ENCODE measurements at regions not wholly inside any gene's neighbourhood (a gene's known extent, or its start where the extent isn't known, plus 50 kb on each side); places are given as distances from the start of the nearest gene placed in this dataset.
A peak's percentile ranks its signal among the peaks of the same experiment; 100 is the strongest.

- no peak for DNase-seq (ENCODE audit: low spot score)
Measured at GRCh38 chr17:70642059-70642458, 472.7 kb downstream of the KCNJ2 start.

DNA sequence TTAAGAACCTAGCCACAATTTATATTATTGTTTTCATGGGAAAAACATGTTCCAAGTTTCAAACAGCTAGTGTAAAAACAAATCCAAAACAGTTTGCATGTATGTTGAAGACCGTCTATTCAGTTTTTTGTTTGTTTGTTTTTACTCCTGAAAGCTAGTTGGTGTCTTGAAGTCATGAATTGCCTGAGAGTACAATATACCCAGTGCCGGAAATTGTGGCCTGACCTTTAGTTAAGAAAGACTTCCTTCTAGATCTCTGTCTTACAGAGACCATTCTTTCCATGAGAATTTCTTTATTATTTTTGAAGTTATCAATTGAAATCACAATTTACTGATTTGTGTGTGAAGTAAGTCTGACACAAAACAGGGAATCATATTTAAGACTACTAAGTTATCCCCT, 474.8 kb downstream of the KCNJ2 start:
- DNase-seq (ENCODE audit: low spot score): no peak

GRCh38 chr17:70646673-70647072, 477.3 kb downstream of the KCNJ2 start:
- DNase-seq (ENCODE audit: low spot score): no peak

DNA sequence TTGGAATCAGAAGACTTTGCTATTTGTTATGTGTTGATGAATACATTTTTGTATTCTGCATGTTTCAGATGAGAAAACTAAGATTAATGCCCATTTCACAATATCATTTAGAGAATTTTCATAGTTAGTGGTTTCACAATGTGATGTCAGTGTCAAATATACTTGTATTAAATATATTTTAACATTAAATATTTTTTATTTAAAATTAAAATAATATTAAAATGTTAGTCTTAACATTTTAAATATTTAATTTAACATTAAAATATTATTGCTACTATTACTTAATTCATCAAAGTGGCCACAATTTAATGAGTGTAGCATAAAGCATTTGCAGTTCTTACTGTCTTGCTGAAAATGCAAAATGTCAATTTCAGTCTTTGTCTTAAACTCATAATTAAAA, 478.8 kb downstream of the KCNJ2 start:
- DNase-seq (ENCODE audit: low spot score): no peak

GRCh38 chr17:70653850-70654249, 484.5 kb downstream of the KCNJ2 start:
- DNase-seq (ENCODE audit: low spot score): no peak

DNA sequence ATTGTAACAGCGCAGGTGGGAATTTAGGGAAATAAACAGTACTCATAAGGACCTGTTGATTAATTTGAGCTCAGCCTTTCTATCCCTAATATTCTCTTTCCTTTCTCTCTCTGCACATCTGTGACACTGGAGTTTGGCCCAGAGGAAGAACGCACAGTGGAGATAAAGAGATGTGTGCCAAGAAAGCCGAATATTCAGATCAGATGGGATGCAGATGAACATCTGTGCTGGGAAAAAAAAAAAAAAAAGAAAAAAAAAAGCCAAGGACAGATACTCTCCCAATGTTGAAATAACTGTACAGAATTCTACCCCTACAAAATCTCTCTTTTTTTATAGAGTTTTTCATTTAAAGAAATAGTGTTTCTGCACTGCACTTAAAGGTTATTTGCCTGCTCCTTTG, 485.4 kb downstream of the KCNJ2 start:
- DNase-seq (ENCODE audit: low spot score): no peak

DNA sequence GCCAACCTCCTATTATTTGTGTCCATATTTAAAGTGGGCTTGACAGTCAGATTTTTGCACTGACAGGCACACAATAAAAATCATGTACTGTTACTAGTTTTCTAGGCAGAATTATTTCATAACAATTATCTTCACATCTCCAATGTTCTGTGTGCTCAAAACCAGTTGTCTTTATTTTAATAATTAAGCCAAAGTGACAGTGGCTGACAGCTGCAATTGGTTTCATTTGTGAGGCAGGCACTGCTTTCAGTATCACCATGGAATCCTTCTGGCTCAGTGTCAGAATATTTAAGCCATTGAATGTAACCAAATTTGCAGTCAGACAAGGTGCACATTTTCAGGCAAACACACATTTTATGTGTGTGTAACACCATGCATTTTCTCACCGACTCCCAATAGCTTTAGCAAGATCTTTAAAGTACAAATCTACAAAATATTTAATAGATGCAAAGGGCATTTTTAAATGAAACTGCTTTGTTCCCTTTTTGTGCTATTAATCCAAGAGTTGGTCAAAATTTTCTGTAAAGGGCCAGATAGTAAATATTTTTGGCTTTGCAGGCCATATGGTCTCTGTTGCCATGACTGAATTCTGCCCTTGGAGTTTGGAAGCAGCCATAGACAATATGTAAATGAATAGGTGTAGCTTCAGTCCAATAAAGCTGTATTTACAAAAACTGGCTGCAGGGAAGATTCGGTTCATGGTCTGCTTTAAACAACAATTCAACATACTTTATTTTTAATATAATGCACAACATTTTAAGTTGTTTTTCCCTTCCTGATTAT, 486.0 kb downstream of the KCNJ2 start:
- DNase-seq (ENCODE audit: low spot score): no peak

DNA sequence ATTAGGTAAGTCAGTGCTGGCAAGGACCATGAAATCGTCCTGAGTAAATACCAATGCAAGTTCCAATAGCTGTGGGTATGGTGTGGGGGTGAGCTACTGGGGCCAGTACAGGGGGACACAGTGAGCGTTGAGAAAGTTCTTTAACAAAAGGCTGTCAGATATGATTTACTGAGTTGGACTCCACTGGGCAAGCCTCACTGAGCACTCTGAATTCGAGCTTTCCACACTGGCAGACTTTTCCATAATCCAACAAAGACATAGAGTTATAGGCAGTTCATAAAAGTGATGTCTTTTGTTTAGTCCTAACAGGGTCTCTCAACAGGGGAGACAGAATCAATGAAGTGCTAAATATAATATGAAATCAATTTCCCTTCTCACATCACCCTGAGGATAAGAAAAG, 489.0 kb downstream of the KCNJ2 start:
- no peak for DNase-seq (ENCODE audit: low spot score)

DNA sequence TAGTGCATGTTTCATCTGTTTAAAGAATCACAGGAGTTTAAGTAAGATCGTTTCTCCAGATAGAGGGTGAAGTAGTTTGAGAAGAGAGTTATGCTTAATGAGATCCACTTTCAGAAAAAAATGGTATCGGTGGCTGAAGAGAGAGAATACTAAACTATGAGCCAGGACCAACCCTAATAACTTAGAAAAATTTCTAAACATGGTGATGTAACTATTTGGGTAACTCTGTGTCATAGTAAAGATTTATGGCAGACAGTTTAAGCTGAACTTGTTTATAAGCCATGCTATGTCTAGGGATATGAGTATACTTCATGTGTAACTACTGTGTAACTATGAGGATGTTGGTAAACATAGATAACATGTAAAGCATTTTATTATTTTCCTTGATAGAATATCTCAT, 489.5 kb downstream of the KCNJ2 start:
- DNase-seq (ENCODE audit: low spot score): no peak

DNA sequence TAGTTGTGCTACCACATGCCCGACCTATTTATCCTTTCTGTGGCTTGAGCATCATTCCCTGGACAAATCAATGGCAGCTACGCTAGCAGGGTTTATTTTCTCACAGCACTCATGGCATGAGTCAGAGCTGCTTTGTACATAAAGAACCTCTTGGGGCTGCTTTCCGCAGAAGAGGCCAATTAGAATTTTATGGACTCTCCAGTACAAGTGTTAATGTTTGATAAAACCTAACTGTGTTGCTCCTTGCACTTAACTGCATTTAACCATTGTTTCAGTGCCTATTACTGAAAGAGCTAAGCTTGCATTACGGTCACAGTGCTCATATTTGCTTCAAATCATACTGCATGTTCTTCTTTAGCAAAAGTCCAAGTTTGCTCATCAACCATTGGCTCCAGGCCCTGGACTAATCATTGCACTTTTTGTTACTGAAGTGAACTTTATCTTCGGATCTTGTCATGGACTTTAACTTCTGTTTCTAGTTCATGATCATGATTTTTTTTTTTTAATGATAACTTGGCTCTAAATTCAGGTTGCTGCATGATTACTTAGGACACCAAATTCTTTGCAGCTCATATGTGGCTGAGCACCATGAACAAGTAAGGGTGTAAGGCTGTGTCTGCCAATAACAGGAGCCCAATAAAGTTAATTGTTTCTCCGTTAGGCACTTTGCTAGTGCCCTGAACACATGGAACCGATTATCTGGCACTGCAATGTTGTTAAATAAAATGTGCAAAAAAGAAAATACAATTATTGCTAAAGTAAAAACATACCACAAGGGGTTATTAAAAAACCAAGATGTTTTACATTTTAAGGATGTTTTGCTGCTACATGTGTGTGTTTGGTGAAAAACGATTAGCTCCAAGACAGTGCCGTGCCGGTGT, 492.2 kb downstream of the KCNJ2 start:
- DNase-seq (ENCODE audit: low spot score): peak; percentile 37

- DNase-seq (ENCODE audit: low spot score): no peak
Measured at GRCh38 chr17:70668276-70668937, 499.1 kb downstream of the KCNJ2 start.

DNA sequence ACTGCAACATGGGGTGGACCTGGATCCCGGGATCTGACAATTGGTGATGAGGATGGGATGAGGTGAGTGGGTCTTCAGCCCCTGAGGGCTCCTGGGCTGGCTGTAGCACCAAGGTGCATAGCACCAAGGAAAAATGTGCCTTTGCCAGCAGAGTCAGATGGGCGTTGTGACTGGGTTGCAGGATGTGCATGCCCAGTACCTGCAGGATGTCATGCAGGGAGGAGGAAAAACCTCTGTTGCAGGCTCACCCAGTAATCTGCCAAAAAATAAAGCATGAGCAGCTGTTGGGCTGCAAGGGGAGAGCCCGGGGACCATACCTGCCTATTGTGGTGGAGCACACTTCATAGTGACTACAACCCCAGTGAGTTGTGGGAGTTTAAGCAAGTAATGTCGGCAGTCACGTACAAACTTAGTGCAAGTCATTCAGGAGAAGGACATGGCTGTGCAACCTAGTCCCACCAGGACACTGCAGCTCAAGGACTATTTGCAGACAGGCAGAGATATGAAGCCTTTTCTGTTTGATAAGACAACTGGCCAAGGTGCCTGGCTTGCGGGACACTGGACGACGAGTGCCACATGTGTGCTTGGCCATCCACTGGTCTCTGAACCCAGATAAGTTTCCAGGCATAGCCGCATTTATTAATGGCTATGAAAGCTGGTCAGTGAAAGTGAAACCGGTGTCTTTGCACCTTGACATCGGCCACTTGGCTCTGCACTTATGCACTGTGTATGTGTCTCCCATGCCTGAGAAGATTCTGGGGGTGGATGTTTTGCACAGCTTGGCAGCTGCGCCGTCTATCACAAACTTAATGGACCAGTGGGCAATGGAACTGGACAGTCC, 499.8 kb downstream of the KCNJ2 start:
- DNase-seq (ENCODE audit: low spot score): no peak

DNA sequence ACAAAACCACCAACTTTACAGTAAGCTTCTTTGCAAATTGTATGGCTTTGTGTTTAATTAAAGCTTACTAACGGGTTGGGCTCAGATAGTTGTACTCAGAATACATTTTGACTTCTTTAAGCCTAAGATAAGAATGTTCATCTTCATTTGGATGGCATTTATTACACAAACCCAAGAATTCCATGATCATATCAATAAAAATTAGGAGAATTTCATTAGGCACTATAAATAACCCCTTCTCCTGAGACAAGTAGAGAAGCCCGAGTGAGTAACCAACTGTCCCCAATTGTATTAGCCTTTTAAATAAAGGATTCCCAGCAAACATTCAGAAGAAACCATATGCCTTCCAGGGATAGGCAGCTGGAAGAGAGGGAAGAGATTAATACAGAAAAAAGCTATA, 504.7 kb downstream of the KCNJ2 start:
- no peak for DNase-seq (ENCODE audit: low spot score)

DNA sequence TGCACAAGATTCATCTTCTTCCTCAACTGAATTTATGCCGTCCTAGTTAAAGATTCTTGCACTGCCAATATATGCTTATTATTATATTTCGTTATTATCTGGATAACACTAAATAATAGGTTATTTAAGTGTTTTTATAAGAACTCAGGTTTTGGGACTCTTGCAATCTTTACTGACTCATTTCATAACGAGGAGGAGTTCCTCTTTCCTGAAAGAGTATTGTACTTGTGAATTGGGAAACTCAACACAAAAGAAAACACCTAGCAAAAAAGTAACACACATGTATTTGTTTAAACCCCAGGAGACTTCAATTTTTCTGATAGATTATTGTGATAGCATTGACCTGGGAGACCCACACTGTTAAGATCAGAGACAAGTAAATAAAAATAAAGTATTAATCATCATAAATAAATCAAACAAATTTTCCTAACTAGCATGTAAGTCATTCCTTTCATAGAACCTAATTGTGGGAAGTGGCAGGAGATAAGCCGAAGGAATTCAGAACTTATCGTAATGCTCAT, 505.8 kb downstream of the KCNJ2 start:
- no peak for DNase-seq (ENCODE audit: low spot score)

GRCh38 chr17:70677783-70678647, 508.7 kb downstream of the KCNJ2 start:
- no peak for DNase-seq (ENCODE audit: low spot score)

DNA sequence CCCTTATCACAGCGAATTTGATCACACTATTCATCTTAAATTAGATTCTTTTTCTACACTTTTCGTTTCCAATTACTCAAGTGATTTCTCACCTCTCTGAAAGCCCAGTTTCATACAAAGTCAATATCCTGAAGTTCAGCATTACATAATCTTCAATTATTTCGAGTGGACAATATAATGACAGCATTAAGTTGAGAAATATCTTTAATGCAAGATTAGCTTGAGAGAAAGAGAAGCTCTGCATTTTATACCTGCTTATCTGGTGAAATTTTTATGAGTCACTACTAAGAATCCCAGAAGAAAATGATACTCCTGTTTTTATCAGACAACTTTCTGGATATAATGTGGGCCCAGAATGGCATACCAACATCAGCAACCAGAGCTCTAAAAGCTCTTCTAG, 509.6 kb downstream of the KCNJ2 start:
- DNase-seq (ENCODE audit: low spot score): no peak

- no peak for DNase-seq (ENCODE audit: low spot score)
Measured at GRCh38 chr17:70683936-70684335, 514.6 kb downstream of the KCNJ2 start.

DNA sequence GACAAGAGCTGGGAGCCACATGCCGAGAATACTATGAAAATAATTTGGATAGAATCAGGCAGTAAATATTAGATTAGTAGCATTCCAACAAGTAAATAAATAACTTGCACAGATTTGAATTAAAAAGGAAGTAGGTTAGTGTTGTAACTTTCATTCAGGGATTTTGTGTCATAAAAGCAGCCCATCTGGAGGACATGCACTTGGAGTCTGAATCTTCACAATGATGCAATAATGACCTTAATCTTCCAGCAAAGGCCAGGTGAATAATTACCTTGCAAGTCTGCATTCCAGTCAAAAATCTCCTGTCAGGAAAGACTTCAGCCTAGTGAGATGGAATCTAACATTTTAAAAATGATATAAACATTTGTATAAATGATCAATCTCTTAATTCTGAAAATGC, 518.1 kb downstream of the KCNJ2 start:
- no peak for DNase-seq (ENCODE audit: low spot score)

GRCh38 chr17:70691150-70691549, 521.8 kb downstream of the KCNJ2 start:
- DNase-seq (ENCODE audit: low spot score): no peak

GRCh38 chr17:70699408-70699807, 530.1 kb downstream of the KCNJ2 start:
- no peak for DNase-seq (ENCODE audit: low spot score)

All from A172 (cell line).